SK-N-SH treated with all-trans-retinoic acid at 6 μM for 48 hours (cell line): ENCODE measurements at regions not wholly inside any gene's neighbourhood (a gene's known extent, or its start where the extent isn't known, plus 50 kb on each side); places are given as distances from the start of the nearest gene placed in this dataset.

Source experiments
- CSDC2 ChIP-seq: fragments of 250-450 bp; sonication (Bioruptor Pico); IDR thresholded peaks from 2 replicates; pipeline ENCODE4 v1.5.0; 2020; ENCODE audit warnings: mild to moderate bottlenecking, moderate library complexity
- PATZ1 ChIP-seq: fragments of 250-450 bp; sonication (Bioruptor Pico); IDR thresholded peaks from 2 replicates; pipeline ENCODE4 v1.8.0; 2020; ENCODE audit warnings: mild to moderate bottlenecking, moderate library complexity, borderline replicate concordance
- TOX ChIP-seq: fragments of 250-450 bp; sonication (Bioruptor Pico); IDR thresholded peaks from 2 replicates; pipeline ENCODE4 v1.8.0; 2021; ENCODE audit warnings: mild to moderate bottlenecking, moderate library complexity, borderline replicate concordance

GRCh38 chr15:24748812-24749439, 73.4 kb downstream of the NPAP1 start:
- no peak for TF ChIP-seq PATZ1 (CRISPR knock-in tag)
- TF ChIP-seq TOX (CRISPR knock-in tag), result no peak
- no peak for TF ChIP-seq CSDC2
